ENCODE measurements at regions not wholly inside any gene's neighbourhood (a gene's known extent, or its start where the extent isn't known, plus 50 kb on each side); places are given as distances from the start of the nearest gene placed in this dataset.

- peaks cover 7% of the 10 kb centered on the region for H3K27me3 Mint-ChIP-seq (ENCODE audit: low read depth)
- H3K4me3 Mint-ChIP-seq: no peak overlapping the region
- H3K9me3 Mint-ChIP-seq: no peaks in the 10 kb centered on the region
- H3K36me3 Mint-ChIP-seq (ENCODE audit: low read depth): no peaks in the 10 kb centered on the region
- no peak for DNase-seq (ENCODE audit: low read depth, low spot score)
- no peaks in the 10 kb centered on the region for H3K4me1 Mint-ChIP-seq
- TF ChIP-seq, protein P1, sequence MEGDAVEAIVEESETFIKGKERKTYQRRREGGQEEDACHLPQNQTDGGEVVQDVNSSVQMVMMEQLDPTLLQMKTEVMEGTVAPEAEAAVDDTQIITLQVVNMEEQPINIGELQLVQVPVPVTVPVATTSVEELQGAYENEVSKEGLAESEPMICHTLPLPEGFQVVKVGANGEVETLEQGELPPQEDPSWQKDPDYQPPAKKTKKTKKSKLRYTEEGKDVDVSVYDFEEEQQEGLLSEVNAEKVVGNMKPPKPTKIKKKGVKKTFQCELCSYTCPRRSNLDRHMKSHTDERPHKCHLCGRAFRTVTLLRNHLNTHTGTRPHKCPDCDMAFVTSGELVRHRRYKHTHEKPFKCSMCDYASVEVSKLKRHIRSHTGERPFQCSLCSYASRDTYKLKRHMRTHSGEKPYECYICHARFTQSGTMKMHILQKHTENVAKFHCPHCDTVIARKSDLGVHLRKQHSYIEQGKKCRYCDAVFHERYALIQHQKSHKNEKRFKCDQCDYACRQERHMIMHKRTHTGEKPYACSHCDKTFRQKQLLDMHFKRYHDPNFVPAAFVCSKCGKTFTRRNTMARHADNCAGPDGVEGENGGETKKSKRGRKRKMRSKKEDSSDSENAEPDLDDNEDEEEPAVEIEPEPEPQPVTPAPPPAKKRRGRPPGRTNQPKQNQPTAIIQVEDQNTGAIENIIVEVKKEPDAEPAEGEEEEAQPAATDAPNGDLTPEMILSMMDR (conservative IDR thresholded peaks at IDR 0.05): no peak
- no peak overlapping the region for H3K27ac Mint-ChIP-seq (ENCODE audit: unreplicated experiment)
Observed at GRCh38 chr6:25113436-25113835, 165.7 kb upstream of the CARMIL1 start.

DNA sequence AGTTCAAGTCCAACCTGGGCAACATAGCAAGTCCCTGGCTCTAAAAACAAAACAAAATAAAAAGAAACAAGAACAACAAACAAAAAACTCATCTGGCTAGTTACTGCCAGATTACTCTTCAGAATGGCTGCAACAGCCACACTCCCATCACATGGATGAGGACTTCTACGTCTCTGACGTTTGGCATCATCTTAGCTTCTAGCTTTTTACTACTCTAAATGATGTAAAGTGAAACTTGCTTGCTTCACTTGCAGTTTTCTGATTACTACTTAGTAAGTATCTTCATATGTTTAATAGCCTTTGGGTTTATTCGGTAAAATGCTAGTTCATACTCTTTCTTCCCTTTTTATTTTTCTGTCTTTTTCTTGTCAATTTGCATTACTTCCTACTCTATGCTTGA, 161.1 kb upstream of the CARMIL1 start:
- no peak for DNase-seq (ENCODE audit: low read depth, low spot score)
- Mint-ChIP-seq H3K4me3 (no peak overlapping the region), H3K9me3 (no peaks in the 10 kb centered on the region), H3K36me3 (ENCODE audit: low read depth) (no peaks in the 10 kb centered on the region), H3K4me1 (no peaks in the 10 kb centered on the region), H3K27me3 (ENCODE audit: low read depth) (peaks cover 7% of the 10 kb centered on the region), H3K27ac (ENCODE audit: unreplicated experiment) (no peak overlapping the region)
- TF ChIP-seq, protein P1 (conservative IDR thresholded peaks at IDR 0.05): no peak

DNA sequence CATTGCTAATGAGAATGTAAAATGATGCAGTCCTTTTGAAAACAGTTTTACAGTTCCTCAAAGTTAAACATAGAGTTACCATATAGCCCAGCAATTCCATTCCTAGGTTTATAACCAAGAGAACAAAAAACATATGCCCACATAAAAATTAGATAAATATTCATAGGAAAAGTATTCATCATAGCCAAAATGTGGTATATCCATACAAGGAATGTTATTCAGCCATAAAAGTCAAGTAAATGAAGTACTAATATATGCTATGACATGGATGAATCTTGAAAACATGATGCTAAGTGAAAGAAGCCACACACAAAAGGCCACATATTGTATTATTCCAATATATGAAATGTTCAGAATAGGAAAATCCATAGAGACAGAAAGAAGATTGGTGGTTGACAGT, 158.0 kb upstream of the CARMIL1 start:
- Mint-ChIP-seq H3K9me3 (peaks cover 4% of the 10 kb centered on the region), H3K4me1 (no peaks in the 10 kb centered on the region), H3K4me3 (no peak overlapping the region), H3K36me3 (ENCODE audit: low read depth) (no peaks in the 10 kb centered on the region), H3K27me3 (ENCODE audit: low read depth) (no peaks in the 10 kb centered on the region), H3K27ac (ENCODE audit: unreplicated experiment) (no peak overlapping the region)
- no peak for DNase-seq (ENCODE audit: low read depth, low spot score)
- TF ChIP-seq, protein P1 (conservative IDR thresholded peaks at IDR 0.05): no peak

DNA sequence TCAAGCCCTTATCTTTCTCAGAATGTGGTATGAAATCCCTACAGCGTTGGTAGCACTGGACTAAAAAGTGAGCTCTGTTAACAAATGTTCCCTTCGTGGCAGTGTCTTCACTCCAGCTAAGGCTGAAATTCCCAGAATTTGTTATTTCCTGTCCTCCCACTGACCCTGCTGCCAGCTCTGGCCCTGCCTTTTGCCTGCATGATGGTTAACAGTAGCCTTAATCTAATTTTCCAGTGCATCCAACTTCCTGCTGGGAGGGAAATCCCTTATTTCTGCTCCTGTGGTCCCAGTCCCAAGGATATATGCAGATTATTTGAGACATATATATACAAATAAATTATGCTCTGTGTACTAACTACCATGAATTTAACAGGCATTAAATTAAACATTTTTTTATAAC, 157.2 kb upstream of the CARMIL1 start:
- H3K27me3 Mint-ChIP-seq (ENCODE audit: low read depth): no peaks in the 10 kb centered on the region
- no peak for DNase-seq (ENCODE audit: low read depth, low spot score)
- no peaks in the 10 kb centered on the region for H3K4me1 Mint-ChIP-seq
- TF ChIP-seq, protein P1 (conservative IDR thresholded peaks at IDR 0.05): no peak
- no peak overlapping the region for H3K27ac Mint-ChIP-seq (ENCODE audit: unreplicated experiment)
- H3K4me3 Mint-ChIP-seq: no peak overlapping the region
- H3K9me3 Mint-ChIP-seq: peaks cover 4% of the 10 kb centered on the region
- no peaks in the 10 kb centered on the region for H3K36me3 Mint-ChIP-seq (ENCODE audit: low read depth)

DNA sequence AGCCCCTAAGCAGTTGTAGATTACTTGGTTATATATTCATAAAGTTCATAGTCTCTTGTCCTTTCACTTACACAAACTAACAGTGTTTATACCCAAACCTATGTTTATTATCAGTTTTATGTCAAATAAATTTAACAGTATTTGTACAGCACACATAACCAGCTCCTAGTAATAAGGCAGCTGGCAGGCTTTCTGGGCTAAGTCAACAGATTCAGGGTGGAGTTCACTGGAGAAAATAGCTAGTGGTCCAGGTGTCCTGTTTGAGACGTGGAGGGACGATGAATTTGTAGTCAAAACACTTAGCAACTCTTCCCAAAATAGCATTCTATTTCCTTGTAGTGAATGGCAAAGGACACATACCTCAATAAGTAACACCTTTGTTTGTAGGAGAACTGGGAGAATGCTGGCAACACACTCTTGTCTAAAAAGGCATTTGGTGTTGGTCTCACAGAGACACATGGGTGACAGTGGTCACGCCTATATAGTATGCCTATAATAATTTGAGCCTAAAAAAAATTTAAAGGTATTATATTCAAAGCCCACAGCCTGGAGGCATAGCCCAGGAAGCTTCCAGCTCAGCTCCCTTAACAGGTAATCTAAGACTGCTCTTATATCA, 156.4 kb upstream of the CARMIL1 start:
- Mint-ChIP-seq H3K27ac (ENCODE audit: unreplicated experiment) (no peak overlapping the region), H3K27me3 (ENCODE audit: low read depth) (no peaks in the 10 kb centered on the region), H3K9me3 (peaks cover 4% of the 10 kb centered on the region), H3K36me3 (ENCODE audit: low read depth) (no peaks in the 10 kb centered on the region), H3K4me3 (no peak overlapping the region), H3K4me1 (no peaks in the 10 kb centered on the region)
- TF ChIP-seq, protein P1 (conservative IDR thresholded peaks at IDR 0.05): no peak
- DNase-seq (ENCODE audit: low read depth, low spot score): no peak

All from neural crest cell (in vitro differentiated cells).